Keratinocyte (primary cell): ENCODE measurements at regions not wholly inside any gene's neighbourhood (a gene's known extent, or its start where the extent isn't known, plus 50 kb on each side); places are given as distances from the start of the nearest gene placed in this dataset.

Experiments used
- DNase-seq: peaks from one replicate; pipeline ENCODE4 v3.0.0-alpha.2; 2011; ENCODE audit warnings: low read depth, missing footprints, low spot score
- FAIRE-seq: peaks from 2 replicates; lab custom pipeline; 2011; peaks lifted over from hg19 to GRCh38; lab: Jason Lieb, UNC
- H2AFZ ChIP-seq: 2 replicates; pipeline ENCODE4 v1.6.0; 2012; ENCODE audit warnings: low read length, control low read depth, inconsistent platforms; ENCODE audit not compliant: control insufficient read depth
- H3K27ac ChIP-seq: 2 replicates; pipeline ENCODE4 v1.5.1; 2011; ENCODE audit warnings: low read length; ENCODE audit not compliant: control insufficient read depth, insufficient read depth
- H3K27me3 ChIP-seq: 3 replicates; pipeline ENCODE4 v1.6.0; 2011; ENCODE audit warnings: low read length; ENCODE audit not compliant: control insufficient read depth, insufficient read depth; ENCODE audit errors: extremely low read depth
- H3K36me3 ChIP-seq, 2 experiments: 2 replicates in 1 of 2; 3 replicates in 1 of 2; pipeline ENCODE4 v1.5.1; 2011; ENCODE audit warnings: low read length in 2 of 2, mild to moderate bottlenecking in 1 of 2; ENCODE audit not compliant: control insufficient read depth in 2 of 2, insufficient read depth in 2 of 2; ENCODE audit errors: extremely low read depth in 1 of 2
- H3K4me1 ChIP-seq: 3 replicates; pipeline ENCODE4 v1.5.1; 2011; ENCODE audit warnings: low read length; ENCODE audit not compliant: control insufficient read depth, insufficient read depth; ENCODE audit errors: extremely low read depth
- H3K4me2 ChIP-seq: 3 replicates; pipeline ENCODE4 v1.6.0; 2011; ENCODE audit warnings: low read depth, low read length; ENCODE audit not compliant: control insufficient read depth, insufficient read depth; ENCODE audit errors: extremely low read depth
- H3K4me3 ChIP-seq, 3 experiments: fragments of 200-600 bp in 1 of 3; sonication (generic) in 1 of 3; 2 replicates in 2 of 3; 3 replicates in 1 of 3; pipeline ENCODE4 v1.5.1; 2011 to 2016; ENCODE audit warnings: low read length in 3 of 3, mild to moderate bottlenecking in 3 of 3, control low read depth in 2 of 3, inconsistent platforms in 1 of 3, low read depth in 1 of 3, mixed read lengths in 1 of 3, mixed run types in 1 of 3, moderate library complexity in 1 of 3; ENCODE audit not compliant: control insufficient read depth in 2 of 3, insufficient read depth in 2 of 3; ENCODE audit errors: extremely low read depth in 1 of 3
- H3K79me2 ChIP-seq: 2 replicates; pipeline ENCODE4 v1.6.0; 2012; ENCODE audit warnings: low read length; ENCODE audit not compliant: control insufficient read depth, insufficient read depth
- H3K9ac ChIP-seq: 3 replicates; pipeline ENCODE4 v1.6.0; 2011; ENCODE audit warnings: low read length; ENCODE audit not compliant: control insufficient read depth, insufficient read depth; ENCODE audit errors: extremely low read depth
- H3K9me1 ChIP-seq: 3 replicates; pipeline ENCODE4 v1.6.0; 2011; ENCODE audit warnings: low read length; ENCODE audit not compliant: control insufficient read depth, insufficient read depth; ENCODE audit errors: extremely low read depth
- H3K9me3 ChIP-seq: 2 replicates; pipeline ENCODE4 v1.5.1; 2012; ENCODE audit warnings: low read depth, low read length; ENCODE audit not compliant: control insufficient read depth
- H4K20me1 ChIP-seq: 3 replicates; pipeline ENCODE4 v1.6.0; 2011; ENCODE audit warnings: low read length; ENCODE audit not compliant: control insufficient read depth, insufficient read depth; ENCODE audit errors: extremely low read depth
- EZH2 ChIP-seq: IDR thresholded peaks from one replicate; pipeline ENCODE4 v1.6.1; 2012; ENCODE audit warnings: inconsistent platforms, mild to moderate bottlenecking, low read length, moderate library complexity
- dilution Hi-C: fragments of 300-500 bp; cut with MboI; formaldehyde crosslinking; loops from one replicate; pipeline ENCODE4 v1.7.0; 2020; ENCODE audit warnings: low sequenced_read_pairs; ENCODE audit not compliant: extremely low pct_ligation_motif_present
- TF ChIP-seq, protein P1 (sequence below), 3 experiments: IDR thresholded peaks in 1 of 3; conservative IDR thresholded peaks in 1 of 3; optimal IDR thresholded peaks in 1 of 3; 2 replicates in 2 of 3; 3 replicates in 1 of 3; pipeline versions ENCODE3 to v1.5.1; 2011; ENCODE audit warnings: low read length in 3 of 3, mild to moderate bottlenecking in 3 of 3, moderate library complexity in 2 of 3, control low read depth in 1 of 3, inconsistent platforms in 1 of 3; ENCODE audit not compliant: insufficient read depth in 2 of 3; ENCODE audit errors: extremely low read depth in 1 of 3

DNA sequence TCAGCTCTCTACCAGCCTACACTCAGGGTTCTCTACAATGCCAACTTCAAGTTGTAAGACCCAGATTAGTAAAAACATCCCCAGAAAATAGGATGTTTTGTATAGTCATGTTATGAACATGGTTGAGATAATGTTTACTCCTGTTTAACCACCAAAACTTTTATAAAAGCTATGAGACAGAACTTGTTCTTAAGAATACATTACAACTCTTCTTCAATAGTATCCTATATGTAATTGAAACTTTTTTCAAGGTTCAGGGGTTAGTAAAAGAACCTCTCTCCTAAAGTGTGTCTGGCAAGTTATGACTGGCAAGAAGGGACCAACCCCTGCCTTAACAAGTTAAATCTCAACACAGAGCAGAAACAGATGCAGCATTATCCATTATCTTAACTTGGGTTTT is 118.8 kb upstream of the STK17B start:
- H3K9me3 ChIP-seq: no peaks in the 10 kb centered on the region
- FAIRE-seq: peak; percentile 5
- H2AFZ ChIP-seq: no peak overlapping the region
- no peak overlapping the region for H3K9ac ChIP-seq
- H3K4me3 ChIP-seq: no peak overlapping the region
- H3K4me1 ChIP-seq: peaks cover 36% of the 10 kb centered on the region
- H3K36me3 ChIP-seq: no peaks in the 10 kb centered on the region
- no peaks in the 10 kb centered on the region for H4K20me1 ChIP-seq
- no peak for DNase-seq
- dilution Hi-C loops: no loop called here
- H3K9me1 ChIP-seq: no peaks in the 10 kb centered on the region
- TF ChIP-seq EZH2: no peak
- TF ChIP-seq, protein P1, sequence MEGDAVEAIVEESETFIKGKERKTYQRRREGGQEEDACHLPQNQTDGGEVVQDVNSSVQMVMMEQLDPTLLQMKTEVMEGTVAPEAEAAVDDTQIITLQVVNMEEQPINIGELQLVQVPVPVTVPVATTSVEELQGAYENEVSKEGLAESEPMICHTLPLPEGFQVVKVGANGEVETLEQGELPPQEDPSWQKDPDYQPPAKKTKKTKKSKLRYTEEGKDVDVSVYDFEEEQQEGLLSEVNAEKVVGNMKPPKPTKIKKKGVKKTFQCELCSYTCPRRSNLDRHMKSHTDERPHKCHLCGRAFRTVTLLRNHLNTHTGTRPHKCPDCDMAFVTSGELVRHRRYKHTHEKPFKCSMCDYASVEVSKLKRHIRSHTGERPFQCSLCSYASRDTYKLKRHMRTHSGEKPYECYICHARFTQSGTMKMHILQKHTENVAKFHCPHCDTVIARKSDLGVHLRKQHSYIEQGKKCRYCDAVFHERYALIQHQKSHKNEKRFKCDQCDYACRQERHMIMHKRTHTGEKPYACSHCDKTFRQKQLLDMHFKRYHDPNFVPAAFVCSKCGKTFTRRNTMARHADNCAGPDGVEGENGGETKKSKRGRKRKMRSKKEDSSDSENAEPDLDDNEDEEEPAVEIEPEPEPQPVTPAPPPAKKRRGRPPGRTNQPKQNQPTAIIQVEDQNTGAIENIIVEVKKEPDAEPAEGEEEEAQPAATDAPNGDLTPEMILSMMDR (optimal IDR thresholded peaks at IDR 0.05 in 1 of 3, IDR thresholded peaks at IDR 0.05 in 1 of 3, conservative IDR thresholded peaks at IDR 0.05 in 1 of 3; ENCODE audit: extremely low read depth in 1 of 3, insufficient read depth in 2 of 3, low read length in 3 of 3): no peak
- H3K27ac ChIP-seq: no peak overlapping the region
- H3K27me3 ChIP-seq: no peaks in the 10 kb centered on the region
- no peak overlapping the region for H3K4me2 ChIP-seq
- no peaks in the 10 kb centered on the region for H3K79me2 ChIP-seq

DNA sequence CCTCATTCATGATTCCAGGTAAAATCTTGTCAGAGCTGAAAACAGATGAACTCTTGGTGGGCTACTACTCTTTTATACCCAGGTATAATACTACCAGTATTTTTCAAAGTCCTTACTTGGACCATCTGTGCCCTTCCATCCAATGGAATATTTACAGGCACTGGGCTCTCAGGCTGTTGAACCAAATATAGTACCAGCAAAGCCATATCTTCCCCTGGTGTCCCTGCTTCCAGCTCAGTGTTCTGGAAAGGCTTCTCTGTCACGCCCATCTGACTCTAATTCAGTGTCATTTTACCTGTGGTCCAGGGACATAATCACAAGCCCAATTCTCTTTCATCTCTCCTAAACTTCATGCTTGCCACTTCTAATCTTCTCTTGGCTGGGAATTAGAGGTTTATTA is 119.2 kb upstream of the STK17B start:
- dilution Hi-C loops: no loop called here
- Histone ChIP-seq H3K36me3 (no peaks in the 10 kb centered on the region), H3K27ac (no peak overlapping the region), H3K79me2 (no peaks in the 10 kb centered on the region), H3K9me3 (no peaks in the 10 kb centered on the region), H2AFZ (no peak overlapping the region), H4K20me1 (no peaks in the 10 kb centered on the region), H3K4me3 (no peak overlapping the region), H3K9ac (no peak overlapping the region), H3K4me2 (no peak overlapping the region), H3K9me1 (no peaks in the 10 kb centered on the region), H3K4me1 (peaks cover 36% of the 10 kb centered on the region), H3K27me3 (no peaks in the 10 kb centered on the region)
- no peak for DNase-seq
- no peak for FAIRE-seq
- TF ChIP-seq EZH2: no peak

DNA sequence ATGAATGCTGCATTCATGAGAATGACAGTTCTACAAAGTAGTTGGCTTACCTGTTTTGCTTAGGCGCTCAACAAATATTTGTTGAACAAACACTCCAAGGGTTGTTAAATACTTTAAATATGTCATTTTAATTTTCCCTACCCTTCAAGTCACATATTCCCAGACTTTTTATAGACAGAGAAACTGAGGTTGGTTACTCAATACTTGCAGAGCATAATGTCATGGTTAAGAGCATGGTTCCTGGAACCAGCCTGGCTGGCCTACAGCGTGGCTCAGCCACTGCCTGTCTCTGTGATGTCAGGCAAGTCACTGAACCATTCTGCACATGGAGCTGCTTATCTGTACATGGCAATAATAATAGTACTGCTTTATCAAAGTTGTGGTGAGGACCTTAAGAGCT is 120.0 kb upstream of the STK17B start:
- dilution Hi-C loops: no loop called here
- Histone ChIP-seq H3K4me1 (peaks cover 36% of the 10 kb centered on the region), H4K20me1 (no peaks in the 10 kb centered on the region), H3K9ac (no peak overlapping the region), H3K4me2 (no peak overlapping the region), H3K27me3 (no peaks in the 10 kb centered on the region), H3K36me3 (no peaks in the 10 kb centered on the region), H2AFZ (no peak overlapping the region), H3K9me1 (no peaks in the 10 kb centered on the region), H3K79me2 (no peaks in the 10 kb centered on the region), H3K4me3 (no peak overlapping the region), H3K9me3 (no peaks in the 10 kb centered on the region), H3K27ac (no peak overlapping the region)
- FAIRE-seq (no peak), DNase-seq (no peak)
- TF ChIP-seq EZH2: no peak
- TF ChIP-seq, protein P1 (optimal IDR thresholded peaks at IDR 0.05 in 1 of 3, IDR thresholded peaks at IDR 0.05 in 1 of 3, conservative IDR thresholded peaks at IDR 0.05 in 1 of 3; ENCODE audit: extremely low read depth in 1 of 3, insufficient read depth in 2 of 3, low read length in 3 of 3): no peak
